Panc1 (cell line): ENCODE measurements at regions not wholly inside any gene's neighbourhood (a gene's known extent, or its start where the extent isn't known, plus 50 kb on each side); places are given as distances from the start of the nearest gene placed in this dataset.

Experiments used
- ATAC-seq: fragments of 200-7000 bp; cut with Tn5 transposase; 2 replicates; pipeline ENCODE4 v1.9.1; 2020; ENCODE audit warnings: mild to moderate bottlenecking, moderate library complexity
- BruUV-seq: library from RNA; stranded (reverse); fragments of 400-500 nt; replicated peaks from 2 replicates; lab custom pipeline; 2021; lab: Mats Ljungman, UMichigan
- CTCF ChIA-PET: fragments of 300-600 bp; sonication (Branson Sonifier 250); formaldehyde crosslinking; loops from one replicate; lab custom pipeline; 2022; ENCODE audit warnings: antibody characterized with exemption; lab: Charles Lee
- POLR2A ChIA-PET: fragments of 300-600 bp; sonication (Branson Sonifier 250); formaldehyde crosslinking; loops from one replicate; lab custom pipeline; 2022; ENCODE audit warnings: antibody characterized with exemption; lab: Charles Lee
- DNase-seq: peaks from one replicate; pipeline ENCODE4 v3.0.0-alpha.2; 2010; ENCODE audit warnings: low read depth, low spot score
- H3K27ac ChIP-seq: 2 replicates; pipeline ENCODE4 v1.5.1; 2011; ENCODE audit warnings: mild to moderate bottlenecking, low read length, inconsistent platforms
- H3K27me3 ChIP-seq: fragments of 200-500 bp; sonication (Bioruptor generic); 2 replicates; pipeline ENCODE4 v1.6.0; 2014; ENCODE audit warnings: low read length, inconsistent platforms; ENCODE audit not compliant: control insufficient read depth, insufficient read depth
- H3K36me3 ChIP-seq: fragments of 200-500 bp; sonication (Bioruptor generic); 2 replicates; pipeline ENCODE4 v1.5.1; 2014; ENCODE audit warnings: inconsistent platforms, mild to moderate bottlenecking, low read length, moderate library complexity; ENCODE audit not compliant: control insufficient read depth, insufficient read depth
- H3K4me1 ChIP-seq: 2 replicates; pipeline ENCODE4 v1.5.1; 2011; ENCODE audit warnings: inconsistent platforms, mild to moderate bottlenecking, low read length, moderate library complexity; ENCODE audit not compliant: control insufficient read depth, insufficient read depth
- H3K4me3 ChIP-seq, 2 experiments: 2 replicates each; pipeline ENCODE4 v1.5.1; 2011 to 2012; ENCODE audit warnings: low read depth in 2 of 2, low read length in 2 of 2, mild to moderate bottlenecking in 2 of 2, inconsistent platforms in 1 of 2, moderate library complexity in 1 of 2
- H3K9me3 ChIP-seq: fragments of 200-500 bp; sonication (Bioruptor generic); 2 replicates; pipeline ENCODE4 v1.5.1; 2014; ENCODE audit warnings: low read depth, mild to moderate bottlenecking, inconsistent platforms, low read length, moderate library complexity; ENCODE audit not compliant: control insufficient read depth, insufficient read depth
- POLR2AphosphoS5 ChIP-seq: IDR thresholded peaks from 2 replicates; pipeline ENCODE4 v1.6.1; 2012; ENCODE audit warnings: mild to moderate bottlenecking, low read depth, low read length, moderate library complexity
- REST ChIP-seq, 2 experiments: IDR thresholded peaks; 2 replicates each; pipeline ENCODE4 v1.6.1; 2011 to 2012; ENCODE audit warnings: low read depth in 2 of 2, control low read depth in 1 of 2, low read length in 1 of 2, mild to moderate bottlenecking in 1 of 2, moderate library complexity in 1 of 2; ENCODE audit not compliant: insufficient read depth in 1 of 2
- SIN3A ChIP-seq: IDR thresholded peaks from 2 replicates; pipeline ENCODE4 v1.6.1; 2012; ENCODE audit warnings: low read depth, mild to moderate bottlenecking, low read length, moderate library complexity, borderline replicate concordance; ENCODE audit not compliant: insufficient read depth
- TCF7L2 ChIP-seq: IDR thresholded peaks from 2 replicates; pipeline ENCODE4 v1.6.1; 2011; ENCODE audit warnings: mild to moderate bottlenecking, low read depth, low read length, inconsistent platforms
- in situ Hi-C: cut with HindIII; loops from 2 replicates; pipeline ENCODE4 v1.10.0; 2016; ENCODE audit warnings: low sequenced_read_pairs, low pct_unique_long_range_greater_than_20kb
- intact Hi-C: fragments of 100-400 bp; cut with micrococcal nuclease; formaldehyde crosslinking; loops from one replicate; pipeline ENCODE4 v1.10.0; 2022; ENCODE audit not compliant: unreplicated experiment
- TF ChIP-seq, protein P1 (sequence below): fragments of 450-650 bp; IDR thresholded peaks from 2 replicates; pipeline ENCODE4 v1.5.1; 2017; ENCODE audit warnings: mild to moderate bottlenecking

GRCh38 chr5:120152931-120153330 is 311.2 kb upstream of the PRR16 start:
- H3K27me3 ChIP-seq: no peaks in the 10 kb centered on the region
- no peaks in the 10 kb centered on the region for H3K9me3 ChIP-seq
- H3K4me3 ChIP-seq: no peak overlapping the region
- no peaks in the 10 kb centered on the region for H3K36me3 ChIP-seq
- BruUV-seq: no TSS peak
- ATAC-seq (no peak), DNase-seq (no peak)
- no peaks in the 10 kb centered on the region for H3K4me1 ChIP-seq
- intact Hi-C loops: no loop called here
- in situ Hi-C loops: no loop called here
- TF ChIP-seq, protein P1, sequence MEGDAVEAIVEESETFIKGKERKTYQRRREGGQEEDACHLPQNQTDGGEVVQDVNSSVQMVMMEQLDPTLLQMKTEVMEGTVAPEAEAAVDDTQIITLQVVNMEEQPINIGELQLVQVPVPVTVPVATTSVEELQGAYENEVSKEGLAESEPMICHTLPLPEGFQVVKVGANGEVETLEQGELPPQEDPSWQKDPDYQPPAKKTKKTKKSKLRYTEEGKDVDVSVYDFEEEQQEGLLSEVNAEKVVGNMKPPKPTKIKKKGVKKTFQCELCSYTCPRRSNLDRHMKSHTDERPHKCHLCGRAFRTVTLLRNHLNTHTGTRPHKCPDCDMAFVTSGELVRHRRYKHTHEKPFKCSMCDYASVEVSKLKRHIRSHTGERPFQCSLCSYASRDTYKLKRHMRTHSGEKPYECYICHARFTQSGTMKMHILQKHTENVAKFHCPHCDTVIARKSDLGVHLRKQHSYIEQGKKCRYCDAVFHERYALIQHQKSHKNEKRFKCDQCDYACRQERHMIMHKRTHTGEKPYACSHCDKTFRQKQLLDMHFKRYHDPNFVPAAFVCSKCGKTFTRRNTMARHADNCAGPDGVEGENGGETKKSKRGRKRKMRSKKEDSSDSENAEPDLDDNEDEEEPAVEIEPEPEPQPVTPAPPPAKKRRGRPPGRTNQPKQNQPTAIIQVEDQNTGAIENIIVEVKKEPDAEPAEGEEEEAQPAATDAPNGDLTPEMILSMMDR: no peak
- no peak for TF ChIP-seq POLR2AphosphoS5
- TF ChIP-seq REST (IDR thresholded peaks at IDR 0.05; ENCODE audit: insufficient read depth in 1 of 2, low read depth in 2 of 2, low read length in 1 of 2): no peak
- TF ChIP-seq TCF7L2: no peak
- no peak for TF ChIP-seq SIN3A
- H3K27ac ChIP-seq: no peak overlapping the region
- ChIA-PET CTCF (no interaction called here), POLR2A (no interaction called here)

- ChIA-PET POLR2A (no interaction called here), CTCF (no interaction called here)
- TF ChIP-seq SIN3A (no peak), TCF7L2 (no peak), POLR2AphosphoS5 (no peak), REST (IDR thresholded peaks at IDR 0.05; ENCODE audit: insufficient read depth in 1 of 2, low read depth in 2 of 2, low read length in 1 of 2) (no peak)
- TF ChIP-seq, protein P1: no peak
- ATAC-seq (no peak), DNase-seq (no peak)
- no TSS peak for BruUV-seq
- Histone ChIP-seq H3K36me3 (no peaks in the 10 kb centered on the region), H3K27ac (no peak overlapping the region), H3K4me1 (no peaks in the 10 kb centered on the region), H3K4me3 (no peak overlapping the region), H3K27me3 (no peaks in the 10 kb centered on the region), H3K9me3 (no peaks in the 10 kb centered on the region)
- in situ Hi-C loops: no loop called here
- intact Hi-C loops: no loop called here
Measured at GRCh38 chr5:120153551-120153950, 310.5 kb upstream of the PRR16 start.
